GM23248 (cell line): ENCODE measurements at regions not wholly inside any gene's neighbourhood (a gene's known extent, or its start where the extent isn't known, plus 50 kb on each side); places are given as distances from the start of the nearest gene placed in this dataset.

Experiments used
- EZH2 ChIP-seq: fragments of 200-600 bp; sonication (generic); IDR thresholded peaks from 2 replicates; pipeline ENCODE4 v1.6.1; 2018; ENCODE audit warnings: antibody characterized with exemption, mild to moderate bottlenecking; ENCODE audit not compliant: insufficient read depth, poor library complexity, severe bottlenecking
- EZH2phosphoT487 ChIP-seq: fragments of 200-600 bp; sonication (generic); IDR thresholded peaks from 2 replicates; pipeline ENCODE4 v1.6.1; 2018; ENCODE audit warnings: antibody characterized with exemption, moderate library complexity, mild to moderate bottlenecking, low read depth; ENCODE audit not compliant: insufficient read depth

DNA sequence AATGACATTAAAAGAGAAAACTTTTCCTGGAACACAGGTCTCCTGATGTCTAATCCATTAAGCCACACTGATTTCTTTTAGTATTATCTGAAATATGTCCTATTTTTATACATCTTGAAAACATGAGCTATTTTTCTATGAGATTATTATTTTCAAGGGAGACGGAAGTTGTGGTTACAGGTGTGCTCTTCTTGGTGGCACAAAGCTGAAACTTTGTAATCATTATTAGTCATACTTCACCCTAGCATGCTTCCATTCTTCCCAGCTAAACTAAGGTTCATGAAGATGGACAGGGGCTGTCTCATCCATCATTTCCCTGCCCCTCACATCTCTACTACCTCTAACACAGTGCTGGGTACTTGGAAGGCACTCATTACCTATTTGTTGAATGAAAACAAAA is 85.6 kb upstream of the POU1F1 start:
- TF ChIP-seq EZH2: no peak
- no peak for TF ChIP-seq EZH2phosphoT487
